ENCODE measurements at regions not wholly inside any gene's neighbourhood (a gene's known extent, or its start where the extent isn't known, plus 50 kb on each side); places are given as distances from the start of the nearest gene placed in this dataset.

DNA sequence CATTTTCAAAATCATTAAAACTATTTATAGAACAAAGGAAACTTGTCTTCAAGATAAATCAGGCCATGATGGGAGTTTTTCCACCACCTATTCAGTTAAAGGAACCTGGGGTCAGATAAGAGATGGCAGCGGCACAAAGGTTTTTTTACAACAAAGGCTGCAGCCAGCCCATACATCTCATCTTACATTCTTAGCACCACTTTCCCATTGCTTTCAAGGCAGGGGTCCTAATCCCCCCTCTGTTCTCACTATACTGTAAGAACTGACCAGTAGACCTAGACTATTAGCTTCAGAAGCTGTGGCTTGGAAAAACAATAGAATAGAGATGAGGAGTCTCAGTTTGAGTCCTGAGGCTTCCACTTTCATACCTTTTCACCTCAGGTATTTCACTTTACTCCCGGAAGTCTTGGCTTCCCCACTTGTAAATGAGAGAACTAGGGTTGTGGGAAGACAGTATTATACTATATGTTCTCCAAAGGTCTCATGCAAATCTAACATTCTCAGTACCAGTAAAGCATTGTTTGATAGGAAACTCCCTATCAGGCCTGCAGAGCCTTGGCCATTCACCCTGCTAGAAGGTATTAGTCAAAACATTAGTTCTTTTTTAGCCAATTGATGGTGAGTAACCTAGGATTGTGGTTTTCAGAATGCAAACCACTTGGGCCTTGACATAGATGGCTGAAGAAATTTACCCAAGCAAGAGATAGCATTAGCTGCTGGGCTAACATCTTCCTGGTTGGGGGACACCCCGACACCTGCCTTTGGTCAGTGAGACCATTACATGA lies 182.9 kb upstream of the PBDC1 start:
- TF ChIP-seq, protein P1, sequence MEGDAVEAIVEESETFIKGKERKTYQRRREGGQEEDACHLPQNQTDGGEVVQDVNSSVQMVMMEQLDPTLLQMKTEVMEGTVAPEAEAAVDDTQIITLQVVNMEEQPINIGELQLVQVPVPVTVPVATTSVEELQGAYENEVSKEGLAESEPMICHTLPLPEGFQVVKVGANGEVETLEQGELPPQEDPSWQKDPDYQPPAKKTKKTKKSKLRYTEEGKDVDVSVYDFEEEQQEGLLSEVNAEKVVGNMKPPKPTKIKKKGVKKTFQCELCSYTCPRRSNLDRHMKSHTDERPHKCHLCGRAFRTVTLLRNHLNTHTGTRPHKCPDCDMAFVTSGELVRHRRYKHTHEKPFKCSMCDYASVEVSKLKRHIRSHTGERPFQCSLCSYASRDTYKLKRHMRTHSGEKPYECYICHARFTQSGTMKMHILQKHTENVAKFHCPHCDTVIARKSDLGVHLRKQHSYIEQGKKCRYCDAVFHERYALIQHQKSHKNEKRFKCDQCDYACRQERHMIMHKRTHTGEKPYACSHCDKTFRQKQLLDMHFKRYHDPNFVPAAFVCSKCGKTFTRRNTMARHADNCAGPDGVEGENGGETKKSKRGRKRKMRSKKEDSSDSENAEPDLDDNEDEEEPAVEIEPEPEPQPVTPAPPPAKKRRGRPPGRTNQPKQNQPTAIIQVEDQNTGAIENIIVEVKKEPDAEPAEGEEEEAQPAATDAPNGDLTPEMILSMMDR (IDR thresholded peaks at IDR 0.05; ENCODE audit: insufficient read depth, low read depth, low read length): no peak
- DNase-seq (ENCODE audit: low read depth): no peak
- no peaks in the 10 kb centered on the region for H3K27me3 ChIP-seq (ENCODE audit: control insufficient read depth, insufficient read depth, low read length)
- H3K4me3 ChIP-seq (ENCODE audit: low read depth, low read length): no peak overlapping the region
- ChIA-PET POLR2A (no interaction called here), CTCF (no interaction called here)
- no peaks in the 10 kb centered on the region for H3K36me3 ChIP-seq (ENCODE audit: control insufficient read depth, insufficient read depth, low read length)

GRCh38 chrX:75997692-75998091 lies 175.2 kb upstream of the PBDC1 start:
- TF ChIP-seq, protein P1 (IDR thresholded peaks at IDR 0.05; ENCODE audit: insufficient read depth, low read depth, low read length): no peak
- Histone ChIP-seq H3K27me3 (ENCODE audit: control insufficient read depth, insufficient read depth, low read length) (no peaks in the 10 kb centered on the region), H3K4me3 (ENCODE audit: low read depth, low read length) (no peak overlapping the region), H3K36me3 (ENCODE audit: control insufficient read depth, insufficient read depth, low read length) (no peaks in the 10 kb centered on the region)
- ChIA-PET CTCF (no interaction called here), POLR2A (no interaction called here)
- DNase-seq (ENCODE audit: low read depth): no peak

- H3K36me3 ChIP-seq (ENCODE audit: control insufficient read depth, insufficient read depth, low read length): no peaks in the 10 kb centered on the region
- no peaks in the 10 kb centered on the region for H3K27me3 ChIP-seq (ENCODE audit: control insufficient read depth, insufficient read depth, low read length)
- CTCF ChIA-PET: no interaction called here
- POLR2A ChIA-PET: no interaction called here
- no peak overlapping the region for H3K4me3 ChIP-seq (ENCODE audit: low read depth, low read length)
- no peak for DNase-seq (ENCODE audit: low read depth)
- TF ChIP-seq, protein P1 (IDR thresholded peaks at IDR 0.05; ENCODE audit: insufficient read depth, low read depth, low read length): no peak
Observed at GRCh38 chrX:76014321-76014720, 158.5 kb upstream of the PBDC1 start.

DNA sequence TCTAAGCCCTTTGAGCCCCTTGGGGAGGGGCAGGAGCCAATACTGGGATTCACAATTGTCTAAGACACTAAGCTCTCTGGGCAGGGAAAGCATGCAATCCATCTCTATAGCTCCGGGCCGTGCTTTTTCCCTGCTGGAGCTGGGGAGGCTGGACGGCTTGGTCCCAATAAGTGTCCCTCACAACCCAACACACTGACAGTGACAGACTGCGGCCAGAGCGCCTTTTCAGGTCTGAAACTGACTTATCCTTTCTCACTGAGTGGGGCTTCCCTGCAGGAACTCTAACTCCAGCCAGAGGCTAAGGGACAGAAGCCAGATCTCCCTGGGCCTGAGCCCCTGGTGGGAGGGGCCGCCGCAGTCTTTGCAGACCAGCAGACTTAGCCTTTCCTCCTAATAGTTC lies 146.6 kb upstream of the PBDC1 start:
- CTCF ChIA-PET: no interaction called here
- H3K27me3 ChIP-seq (ENCODE audit: control insufficient read depth, insufficient read depth, low read length): no peaks in the 10 kb centered on the region
- POLR2A ChIA-PET: no interaction called here
- TF ChIP-seq, protein P1 (IDR thresholded peaks at IDR 0.05; ENCODE audit: insufficient read depth, low read depth, low read length): no peak
- H3K4me3 ChIP-seq (ENCODE audit: low read depth, low read length): no peak overlapping the region
- no peak for DNase-seq (ENCODE audit: low read depth)
- no peaks in the 10 kb centered on the region for H3K36me3 ChIP-seq (ENCODE audit: control insufficient read depth, insufficient read depth, low read length)

- no peaks in the 10 kb centered on the region for H3K36me3 ChIP-seq (ENCODE audit: control insufficient read depth, insufficient read depth, low read length)
- ChIA-PET CTCF (no interaction called here), POLR2A (no interaction called here)
- H3K4me3 ChIP-seq (ENCODE audit: low read depth, low read length): no peak overlapping the region
- no peak for DNase-seq (ENCODE audit: low read depth)
- TF ChIP-seq, protein P1 (IDR thresholded peaks at IDR 0.05; ENCODE audit: insufficient read depth, low read depth, low read length): no peak
- no peaks in the 10 kb centered on the region for H3K27me3 ChIP-seq (ENCODE audit: control insufficient read depth, insufficient read depth, low read length)
Observed at GRCh38 chrX:76026751-76027150, 146.1 kb upstream of the PBDC1 start.
